Gastrocnemius medialis (tissue), 4 donors: ENCODE measurements at regions not wholly inside any gene's neighbourhood (a gene's known extent, or its start where the extent isn't known, plus 50 kb on each side); places are given as distances from the start of the nearest gene placed in this dataset.

ENCODE experiments used
- POLR2A ChIP-seq, 2 donors: fragments of 450-650 bp; IDR thresholded peaks; one replicate each; pipeline ENCODE4 v1.6.1; 2017; ENCODE audit warnings: antibody characterized with exemption in 2 of 2, mild to moderate bottlenecking in 2 of 2, moderate library complexity in 2 of 2
- TF ChIP-seq, protein P1 (sequence below), 5 experiments: fragments of 450-650 bp in 3 of 5; fragments of 200-600 bp in 2 of 5; sonication (generic) in 2 of 5; IDR thresholded peaks in 4 of 5; conservative IDR thresholded peaks in 1 of 5; 1 replicate in 4 of 5; 2 replicates in 1 of 5; pipeline ENCODE4 v1.5.1; 2016 to 2019; ENCODE audit warnings: antibody characterized with exemption in 5 of 5, mild to moderate bottlenecking in 3 of 5, moderate library complexity in 3 of 5

DNA sequence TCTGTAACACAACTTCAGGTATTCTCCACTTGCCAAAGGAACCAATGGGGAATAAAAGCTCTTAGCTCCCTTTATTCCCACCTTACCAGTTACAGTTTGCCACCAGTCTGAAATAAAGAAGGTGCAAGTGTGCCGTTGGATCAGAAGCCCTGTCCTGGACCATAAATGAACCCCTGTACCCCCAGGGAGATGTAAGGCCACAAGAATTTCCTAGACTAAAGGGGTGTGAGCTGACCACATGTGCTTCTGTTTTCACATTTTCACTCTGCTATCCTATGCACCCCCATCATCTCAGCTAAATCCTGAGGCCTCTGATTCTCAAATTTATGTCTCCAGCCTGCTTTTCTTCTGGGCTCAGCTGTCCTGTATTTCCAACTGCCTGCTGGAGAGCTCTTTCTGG lies 221.2 kb downstream of the SPRY1 start:
- TF ChIP-seq, protein P1, sequence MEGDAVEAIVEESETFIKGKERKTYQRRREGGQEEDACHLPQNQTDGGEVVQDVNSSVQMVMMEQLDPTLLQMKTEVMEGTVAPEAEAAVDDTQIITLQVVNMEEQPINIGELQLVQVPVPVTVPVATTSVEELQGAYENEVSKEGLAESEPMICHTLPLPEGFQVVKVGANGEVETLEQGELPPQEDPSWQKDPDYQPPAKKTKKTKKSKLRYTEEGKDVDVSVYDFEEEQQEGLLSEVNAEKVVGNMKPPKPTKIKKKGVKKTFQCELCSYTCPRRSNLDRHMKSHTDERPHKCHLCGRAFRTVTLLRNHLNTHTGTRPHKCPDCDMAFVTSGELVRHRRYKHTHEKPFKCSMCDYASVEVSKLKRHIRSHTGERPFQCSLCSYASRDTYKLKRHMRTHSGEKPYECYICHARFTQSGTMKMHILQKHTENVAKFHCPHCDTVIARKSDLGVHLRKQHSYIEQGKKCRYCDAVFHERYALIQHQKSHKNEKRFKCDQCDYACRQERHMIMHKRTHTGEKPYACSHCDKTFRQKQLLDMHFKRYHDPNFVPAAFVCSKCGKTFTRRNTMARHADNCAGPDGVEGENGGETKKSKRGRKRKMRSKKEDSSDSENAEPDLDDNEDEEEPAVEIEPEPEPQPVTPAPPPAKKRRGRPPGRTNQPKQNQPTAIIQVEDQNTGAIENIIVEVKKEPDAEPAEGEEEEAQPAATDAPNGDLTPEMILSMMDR (IDR thresholded peaks at IDR 0.05 in 4 of 5, conservative IDR thresholded peaks at IDR 0.05 in 1 of 5) = no peak
- TF ChIP-seq POLR2A (IDR thresholded peaks at IDR 0.05) = no peak
